Skeletal muscle tissue (tissue), 3 donors: ENCODE measurements at regions not wholly inside any gene's neighbourhood (a gene's known extent, or its start where the extent isn't known, plus 50 kb on each side); places are given as distances from the start of the nearest gene placed in this dataset.

ENCODE experiments used
- H3K27ac ChIP-seq: one replicate; pipeline ENCODE4 v1.7.0; 2013; ENCODE audit warnings: mild to moderate bottlenecking, low read depth, low read length, inconsistent platforms
- H3K27me3 ChIP-seq, 3 donors: one replicate each; pipeline ENCODE4 v1.7.0; 2013; ENCODE audit warnings: low read length in 3 of 3; ENCODE audit not compliant: control insufficient read depth in 3 of 3, insufficient read depth in 3 of 3
- H3K36me3 ChIP-seq, 3 donors: one replicate each; pipeline ENCODE4 v1.7.0; 2013; ENCODE audit warnings: low read length in 3 of 3; ENCODE audit not compliant: control insufficient read depth in 3 of 3, insufficient read depth in 3 of 3
- H3K4me1 ChIP-seq, 3 donors: one replicate each; pipeline ENCODE4 v1.7.0; 2013; ENCODE audit warnings: low read length in 3 of 3, mild to moderate bottlenecking in 3 of 3; ENCODE audit not compliant: control insufficient read depth in 3 of 3, insufficient read depth in 3 of 3
- H3K4me3 ChIP-seq, 3 donors: one replicate each; pipeline ENCODE4 v1.7.0; 2013; ENCODE audit warnings: low read length in 3 of 3
- H3K9ac ChIP-seq, 3 donors: one replicate each; pipeline ENCODE4 v1.7.0; 2013; ENCODE audit warnings: low read length in 3 of 3, mild to moderate bottlenecking in 3 of 3, moderate library complexity in 2 of 3, low read depth in 1 of 3
- H3K9me3 ChIP-seq, 3 donors: one replicate each; pipeline ENCODE4 v1.7.0; 2013; ENCODE audit warnings: low read length in 3 of 3; ENCODE audit not compliant: control insufficient read depth in 3 of 3
- donor health status: Osteomylitis.

DNA sequence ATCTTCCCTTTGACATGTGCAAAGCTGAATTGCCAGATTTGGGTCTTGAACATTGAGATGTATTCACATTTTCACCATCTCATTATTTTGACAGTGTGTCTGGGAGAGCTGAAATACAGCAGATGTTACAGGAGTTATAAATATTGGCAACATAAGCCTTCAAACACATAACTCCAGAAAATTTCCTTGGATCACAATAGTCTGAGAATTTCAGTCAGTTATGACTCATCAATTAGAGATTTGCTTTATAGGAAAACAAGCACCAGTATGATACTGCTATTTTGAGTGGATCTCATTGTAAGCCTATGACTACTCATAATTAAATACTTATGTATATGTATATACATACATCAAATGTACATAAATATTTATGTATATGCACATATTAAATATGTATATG, 1171.8 kb downstream of the AMY1C start:
- H3K27me3 ChIP-seq: no peaks in the 10 kb centered on the region
- H3K9ac ChIP-seq: no peak overlapping the region
- H3K4me1 ChIP-seq: no peaks in the 10 kb centered on the region
- no peaks in the 10 kb centered on the region for H3K36me3 ChIP-seq
- no peak overlapping the region for H3K27ac ChIP-seq
- no peaks in the 10 kb centered on the region for H3K9me3 ChIP-seq
- no peak overlapping the region for H3K4me3 ChIP-seq

DNA sequence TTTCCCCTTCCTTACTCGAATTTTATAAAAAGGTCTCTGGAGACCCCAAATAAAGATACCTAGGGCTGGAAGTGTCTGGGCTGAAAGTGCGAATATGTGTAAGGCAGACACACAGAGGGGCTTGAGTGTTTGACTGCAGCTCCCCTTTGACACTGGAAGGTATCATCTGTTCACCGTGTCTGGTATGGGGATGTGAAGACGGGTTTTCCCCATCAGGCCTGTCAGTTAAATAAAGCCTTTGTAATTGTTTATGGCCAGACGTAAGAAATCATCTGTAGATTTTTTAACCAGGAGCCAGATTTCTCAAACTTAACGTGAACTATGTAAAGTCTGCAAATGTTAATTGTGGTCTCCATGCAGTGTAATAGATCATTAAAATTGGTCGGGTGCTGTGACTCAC, 1173.4 kb downstream of the AMY1C start:
- Histone ChIP-seq H3K36me3 (no peaks in the 10 kb centered on the region), H3K4me1 (no peaks in the 10 kb centered on the region), H3K27me3 (no peaks in the 10 kb centered on the region), H3K4me3 (no peak overlapping the region), H3K27ac (no peak overlapping the region), H3K9me3 (no peaks in the 10 kb centered on the region), H3K9ac (no peak overlapping the region)

DNA sequence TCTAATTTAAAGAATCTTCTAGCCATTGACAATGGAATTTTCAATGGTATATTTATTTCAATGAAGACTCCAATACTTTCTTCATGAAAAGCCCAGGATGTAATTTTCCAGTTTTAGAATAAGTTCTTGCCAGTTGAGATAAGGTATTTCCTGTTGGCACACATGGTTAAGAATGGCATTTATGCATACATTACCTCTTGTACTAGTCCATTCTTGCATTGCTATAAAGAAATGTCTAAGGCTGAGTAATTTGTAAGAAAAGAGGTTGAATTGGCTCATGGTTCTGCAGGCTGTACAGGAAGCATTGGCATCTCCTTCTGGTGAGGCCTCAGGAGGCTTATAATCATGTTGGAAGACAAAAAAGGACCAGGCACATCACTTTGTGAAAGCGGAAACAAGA, 1179.6 kb downstream of the AMY1C start:
- Histone ChIP-seq H3K4me3 (no peak overlapping the region), H3K27me3 (no peaks in the 10 kb centered on the region), H3K36me3 (no peaks in the 10 kb centered on the region), H3K9ac (no peak overlapping the region), H3K9me3 (peaks cover 0 to 4% (median 2%) of the 10 kb centered on the region in 3 donors), H3K27ac (no peak overlapping the region), H3K4me1 (no peaks in the 10 kb centered on the region)

DNA sequence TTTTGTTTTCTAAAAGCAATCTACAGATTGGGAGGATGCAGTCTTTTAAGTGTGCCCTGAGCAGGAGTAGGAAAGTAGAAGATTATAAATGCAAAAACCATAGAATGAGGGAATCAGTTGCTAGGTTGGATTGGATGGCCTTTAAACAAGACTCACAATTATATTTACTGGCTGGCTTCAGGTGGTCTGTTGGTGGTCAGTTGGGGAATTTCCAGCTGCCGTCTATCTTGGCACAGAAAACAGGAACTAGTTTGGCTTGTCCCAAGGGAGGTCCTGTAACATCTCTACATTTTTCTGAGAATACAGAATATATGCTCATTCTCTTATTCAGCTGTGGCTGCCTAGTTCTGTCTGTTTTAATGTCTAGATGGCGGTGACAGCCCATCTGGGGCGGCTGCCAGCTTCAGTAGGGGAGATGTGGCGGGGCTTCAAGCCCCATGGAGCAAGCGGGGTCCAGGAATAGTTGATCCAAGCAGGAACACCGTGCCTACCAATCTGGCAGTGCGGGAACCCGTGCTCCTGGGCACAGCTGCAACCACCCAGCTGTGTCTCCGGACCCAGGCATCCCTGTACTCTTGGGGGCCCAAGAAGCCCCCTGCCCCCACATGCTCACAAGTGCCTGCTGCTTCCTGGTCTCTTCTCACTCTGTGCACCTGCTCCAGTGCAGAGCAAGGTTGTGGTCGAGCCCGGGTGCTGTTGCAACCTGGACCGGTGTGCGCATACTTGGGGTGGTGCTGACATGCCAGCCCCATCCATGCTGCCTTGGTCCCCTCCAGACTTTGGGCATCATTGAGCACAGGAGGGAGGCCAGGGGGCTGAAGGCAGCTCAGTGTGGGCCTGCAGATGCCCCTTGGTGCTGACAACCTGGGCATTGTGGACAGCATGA, 1182.6 kb downstream of the AMY1C start:
- H3K9ac ChIP-seq: no peak overlapping the region
- no peak overlapping the region for H3K4me3 ChIP-seq
- no peaks in the 10 kb centered on the region for H3K4me1 ChIP-seq
- no peaks in the 10 kb centered on the region for H3K36me3 ChIP-seq
- no peaks in the 10 kb centered on the region for H3K27me3 ChIP-seq
- peaks cover 0 to 4% (median 2%) of the 10 kb centered on the region in 3 donors for H3K9me3 ChIP-seq
- no peak overlapping the region for H3K27ac ChIP-seq

DNA sequence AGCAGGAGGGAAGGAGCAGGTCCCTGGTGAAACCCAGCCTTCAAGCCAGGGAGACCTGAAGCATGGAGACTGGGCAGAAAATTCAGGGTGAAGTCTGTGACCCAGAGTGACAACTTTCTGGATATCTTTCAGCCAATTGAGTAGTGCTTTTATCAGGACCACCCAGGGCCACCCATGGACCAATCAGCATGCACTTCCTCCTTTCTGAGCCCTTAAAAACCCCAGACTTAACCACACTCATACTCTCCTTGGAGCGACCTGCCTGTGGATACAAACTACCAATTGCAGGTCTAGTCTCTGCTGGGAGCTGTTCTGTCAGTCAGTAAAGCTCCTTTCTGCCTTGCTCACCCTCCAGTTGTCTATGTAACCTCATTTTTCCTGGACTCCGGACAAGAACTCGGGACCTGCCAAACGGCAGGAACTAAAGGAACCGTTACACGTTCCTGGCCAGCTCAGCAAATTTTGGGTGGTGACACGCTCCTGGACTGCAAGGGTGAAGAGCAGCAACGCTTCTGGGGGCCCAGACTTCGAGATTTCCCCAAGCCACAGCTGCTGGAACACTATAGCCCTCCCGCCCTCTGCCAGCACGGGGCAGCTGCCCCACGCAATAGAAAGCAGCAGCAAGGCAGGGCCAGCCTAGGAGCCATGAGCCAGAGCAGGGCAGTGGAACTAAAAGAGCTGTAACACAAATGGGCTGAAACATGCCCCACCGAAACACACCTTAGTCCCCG, 1183.4 kb downstream of the AMY1C start:
- H3K27ac ChIP-seq: no peak overlapping the region
- H3K27me3 ChIP-seq: no peaks in the 10 kb centered on the region
- H3K36me3 ChIP-seq: no peaks in the 10 kb centered on the region
- H3K4me1 ChIP-seq: no peaks in the 10 kb centered on the region
- no peak overlapping the region for H3K9ac ChIP-seq
- H3K4me3 ChIP-seq: no peak overlapping the region
- H3K9me3 ChIP-seq: peaks cover 0 to 4% (median 2%) of the 10 kb centered on the region in 3 donors

DNA sequence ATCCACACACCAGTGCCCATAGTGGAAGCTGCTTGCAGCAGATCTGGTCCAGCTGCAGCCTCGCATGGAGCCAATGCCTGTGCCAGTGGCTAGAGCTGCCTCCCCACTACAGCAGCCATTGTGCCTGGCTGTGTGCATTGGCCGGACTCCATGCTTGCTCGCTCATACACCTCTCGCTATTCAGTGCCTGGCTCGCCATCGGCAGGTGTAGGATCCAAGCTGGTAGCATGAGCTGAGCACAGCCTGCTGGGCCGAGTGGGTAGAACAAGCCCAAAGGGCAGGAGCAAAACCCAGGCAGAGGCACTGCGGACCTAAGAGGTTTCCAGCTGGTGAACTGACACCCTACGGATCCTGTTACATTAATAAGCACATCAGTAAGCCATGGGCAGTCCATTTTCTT, 1184.1 kb downstream of the AMY1C start:
- Histone ChIP-seq H3K27ac (no peak overlapping the region), H3K36me3 (no peaks in the 10 kb centered on the region), H3K4me3 (no peak overlapping the region), H3K9ac (no peak overlapping the region), H3K4me1 (no peaks in the 10 kb centered on the region), H3K9me3 (peaks cover 0 to 4% (median 2%) of the 10 kb centered on the region in 3 donors), H3K27me3 (no peaks in the 10 kb centered on the region)

DNA sequence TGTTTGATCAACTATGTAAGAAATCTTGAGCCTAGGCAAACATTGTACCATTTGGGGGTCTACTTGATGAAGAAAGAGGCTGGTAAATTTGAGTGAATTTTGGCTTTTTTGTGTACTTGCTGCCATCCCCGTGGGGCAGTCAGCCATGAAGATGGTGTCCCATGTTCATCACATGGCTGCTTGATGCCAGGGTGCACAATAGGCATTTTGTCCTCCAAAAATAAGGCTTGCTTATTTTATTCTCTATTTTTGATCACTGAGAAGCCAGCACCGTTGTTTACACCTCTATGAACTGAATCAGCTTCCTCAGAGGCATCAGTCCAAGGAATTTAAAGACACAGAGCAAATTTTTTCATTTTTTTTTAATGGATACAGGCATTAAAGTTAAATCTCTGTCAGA, 1195.7 kb downstream of the AMY1C start:
- Histone ChIP-seq H3K9ac (no peak overlapping the region), H3K27ac (no peak overlapping the region), H3K4me3 (no peak overlapping the region), H3K4me1 (no peaks in the 10 kb centered on the region), H3K9me3 (no peaks in the 10 kb centered on the region), H3K27me3 (no peaks in the 10 kb centered on the region), H3K36me3 (no peaks in the 10 kb centered on the region)

DNA sequence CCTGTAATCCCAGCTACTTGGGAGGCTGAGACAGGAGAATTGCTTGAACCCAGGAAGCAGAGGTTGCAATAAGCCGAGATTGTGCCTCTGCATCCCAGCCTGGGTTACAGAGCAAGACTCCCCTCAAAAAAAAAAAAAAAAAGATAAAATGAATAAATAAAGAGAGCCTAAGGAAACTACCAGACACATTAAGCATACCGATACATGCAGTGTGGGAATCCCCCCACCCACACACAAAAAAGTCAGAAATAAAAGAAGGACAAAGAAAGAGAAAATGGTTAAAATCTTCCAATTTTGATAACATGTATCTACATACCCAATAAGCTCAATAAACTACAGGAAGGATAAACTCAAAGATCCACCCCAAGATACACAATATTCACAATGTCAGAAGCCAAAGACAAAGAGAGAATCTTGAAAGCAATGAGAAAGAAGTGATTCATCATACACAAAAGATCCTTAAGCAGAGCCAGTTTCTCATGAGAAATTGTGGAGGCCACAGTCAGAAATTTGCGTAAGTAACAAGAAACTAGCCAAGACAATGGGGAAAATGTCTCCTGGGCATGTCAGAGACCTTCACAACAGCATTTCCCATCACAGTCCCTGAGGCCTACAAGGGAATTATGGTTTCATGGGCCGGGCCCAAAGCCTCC, 1197.0 kb downstream of the AMY1C start:
- H3K9me3 ChIP-seq: no peaks in the 10 kb centered on the region
- no peaks in the 10 kb centered on the region for H3K4me1 ChIP-seq

DNA sequence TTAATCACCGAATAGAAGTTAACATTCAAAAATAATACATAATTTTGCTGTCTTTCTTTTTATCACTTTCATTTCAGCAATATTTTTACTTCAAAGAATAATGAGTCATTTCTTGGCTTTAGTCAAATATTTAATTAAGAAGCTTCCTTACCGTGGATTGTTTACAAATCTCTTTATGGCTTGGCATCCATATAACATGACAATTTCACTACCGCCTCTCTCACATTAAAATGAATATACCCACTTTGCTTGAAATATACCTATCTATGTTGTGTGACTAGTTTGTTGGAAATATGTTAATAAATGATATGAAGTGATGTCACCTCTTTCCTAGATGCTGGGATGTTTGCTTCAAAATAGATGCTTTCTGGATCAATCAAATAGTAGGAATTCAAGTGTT, 1203.9 kb downstream of the AMY1C start:
- no peaks in the 10 kb centered on the region for H3K9me3 ChIP-seq
- H3K27ac ChIP-seq: no peak overlapping the region
- H3K4me1 ChIP-seq: no peaks in the 10 kb centered on the region
- H3K27me3 ChIP-seq: no peaks in the 10 kb centered on the region
- no peak overlapping the region for H3K9ac ChIP-seq
- H3K4me3 ChIP-seq: no peak overlapping the region
- H3K36me3 ChIP-seq: no peaks in the 10 kb centered on the region

More for the DNA sequence above, 1197.0 kb downstream of the AMY1C start:
- no peak overlapping the region for H3K27ac ChIP-seq
- H3K9ac ChIP-seq: no peak overlapping the region
- H3K36me3 ChIP-seq: no peaks in the 10 kb centered on the region
- no peak overlapping the region for H3K4me3 ChIP-seq
- no peaks in the 10 kb centered on the region for H3K27me3 ChIP-seq

DNA sequence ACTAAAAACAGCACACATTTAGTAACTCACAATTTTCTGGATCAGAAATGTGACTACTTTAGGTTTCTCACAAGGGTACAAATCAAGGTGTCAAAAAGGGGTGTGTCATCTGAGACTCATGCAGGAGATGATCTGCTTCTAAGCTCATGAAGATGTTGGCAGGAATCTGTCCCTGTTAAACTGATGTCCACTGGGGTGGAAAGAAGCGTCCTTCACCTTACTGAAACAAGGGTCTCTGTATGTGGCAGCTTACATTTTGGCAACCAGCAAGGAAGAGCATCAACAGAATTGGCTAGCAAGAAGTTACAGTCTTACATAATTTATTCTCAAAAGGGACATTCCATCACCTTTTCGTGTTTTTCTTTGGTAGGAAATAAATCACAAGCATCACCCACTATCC, 1223.8 kb downstream of the AMY1C start:
- Histone ChIP-seq H3K27me3 (no peaks in the 10 kb centered on the region), H3K9ac (no peak overlapping the region), H3K4me1 (no peaks in the 10 kb centered on the region), H3K36me3 (no peaks in the 10 kb centered on the region), H3K9me3 (no peaks in the 10 kb centered on the region), H3K4me3 (no peak overlapping the region), H3K27ac (no peak overlapping the region)
